HG03521 (cell line): ENCODE measurements at regions not wholly inside any gene's neighbourhood (a gene's known extent, or its start where the extent isn't known, plus 50 kb on each side); places are given as distances from the start of the nearest gene placed in this dataset.

Experiments
- ATAC-seq: cut with Tn5 transposase; IDR thresholded peaks from one replicate; pipeline ENCODE4 v1.9.1; 2021; ENCODE audit warnings: mild to moderate bottlenecking, moderate library complexity; ENCODE audit not compliant: unreplicated experiment

GRCh38 chr2:12105180-12105579 lies 358.7 kb downstream of the LPIN1 start:
- ATAC-seq: no peak

DNA sequence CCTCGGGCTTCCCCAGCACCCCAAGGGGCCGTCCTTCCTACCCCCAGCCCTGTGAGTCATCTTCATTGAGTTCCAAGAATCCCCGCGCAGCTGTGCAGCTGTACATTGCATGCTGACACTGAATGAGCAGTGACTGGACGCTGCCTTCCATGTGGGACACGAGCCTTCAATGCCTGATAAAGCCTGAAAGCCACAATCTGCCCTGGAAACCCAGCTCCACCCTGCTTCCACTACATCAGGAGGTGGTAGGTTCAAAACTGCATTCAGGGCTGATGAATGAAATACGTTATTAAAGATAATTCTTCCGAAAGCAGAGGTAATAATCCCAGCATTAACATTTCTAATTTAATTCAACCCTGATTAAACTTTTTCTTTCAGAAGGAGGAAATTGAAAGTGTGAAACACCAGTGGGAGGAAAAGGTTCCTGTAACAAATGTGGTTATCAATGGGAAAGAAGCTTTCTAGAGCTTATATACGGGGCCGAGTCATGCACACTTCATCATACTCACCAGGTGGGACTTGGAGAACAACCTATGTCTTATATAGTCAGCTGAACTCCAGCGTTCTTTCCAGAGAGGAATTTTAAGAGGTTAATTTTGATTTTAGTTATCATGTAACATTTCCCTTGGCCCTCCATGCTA lies 360.1 kb downstream of the LPIN1 start:
- no peak for ATAC-seq

GRCh38 chr2:12107321-12107720 lies 360.9 kb downstream of the LPIN1 start:
- ATAC-seq: no peak

- no peak for ATAC-seq
These were observed 361.5 kb downstream of the LPIN1 start for GRCh38 chr2:12107939-12108338.

- no peak for ATAC-seq
These were observed 363.1 kb downstream of the LPIN1 start for GRCh38 chr2:12109363-12110017.

GRCh38 chr2:12110074-12110473 lies 363.6 kb downstream of the LPIN1 start:
- ATAC-seq: no peak

GRCh38 chr2:12110481-12110880 lies 364.0 kb downstream of the LPIN1 start:
- ATAC-seq: no peak

GRCh38 chr2:12113412-12113811 lies 367.0 kb downstream of the LPIN1 start:
- ATAC-seq: no peak

DNA sequence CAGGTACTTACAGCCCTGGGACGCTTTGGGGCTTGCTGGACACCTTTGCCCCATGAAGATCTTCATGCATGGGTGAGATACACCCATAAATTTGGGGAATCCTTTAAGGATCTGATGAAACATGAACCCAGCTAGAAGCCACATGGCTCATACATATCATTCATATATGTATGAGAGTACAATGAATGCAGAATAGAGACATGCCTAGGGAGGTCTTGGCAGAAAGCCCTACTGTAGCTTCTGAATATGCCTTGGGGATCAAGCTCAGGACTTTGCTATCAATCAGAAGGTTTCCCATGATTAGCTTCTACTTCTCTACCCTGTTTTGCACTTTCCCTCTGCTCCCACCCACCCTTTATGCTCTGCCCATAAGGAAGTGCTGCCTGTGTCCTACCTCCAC lies 368.4 kb downstream of the LPIN1 start:
- no peak for ATAC-seq

DNA sequence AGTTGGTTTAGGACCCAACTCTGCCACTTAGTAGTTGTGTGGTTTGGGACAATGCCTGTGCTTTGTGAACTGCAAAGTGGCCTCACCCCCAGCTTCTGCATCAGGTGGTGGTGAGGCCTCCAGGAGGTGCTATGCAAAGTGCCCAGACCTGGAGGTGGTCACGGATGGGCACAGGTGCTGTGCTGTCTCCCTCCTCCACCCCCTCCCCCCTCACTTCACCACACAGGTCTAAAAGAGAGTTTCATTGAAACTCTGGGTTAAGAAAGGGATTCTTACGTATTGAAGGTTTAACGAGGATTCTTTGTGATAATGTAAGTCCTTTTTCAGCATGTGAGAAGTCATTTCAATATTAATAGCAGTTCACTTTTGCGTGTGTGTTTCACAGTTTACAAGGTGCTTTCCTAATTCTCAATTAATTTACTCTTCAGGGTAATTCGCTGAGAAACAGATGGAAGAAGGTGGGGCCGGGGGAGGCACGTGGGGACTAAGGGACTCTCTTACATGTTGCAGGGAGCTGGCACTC lies 369.9 kb downstream of the LPIN1 start:
- ATAC-seq: peak; percentile 80

- no peak for ATAC-seq
These were observed 373.4 kb downstream of the LPIN1 start for GRCh38 chr2:12119841-12120240.

DNA sequence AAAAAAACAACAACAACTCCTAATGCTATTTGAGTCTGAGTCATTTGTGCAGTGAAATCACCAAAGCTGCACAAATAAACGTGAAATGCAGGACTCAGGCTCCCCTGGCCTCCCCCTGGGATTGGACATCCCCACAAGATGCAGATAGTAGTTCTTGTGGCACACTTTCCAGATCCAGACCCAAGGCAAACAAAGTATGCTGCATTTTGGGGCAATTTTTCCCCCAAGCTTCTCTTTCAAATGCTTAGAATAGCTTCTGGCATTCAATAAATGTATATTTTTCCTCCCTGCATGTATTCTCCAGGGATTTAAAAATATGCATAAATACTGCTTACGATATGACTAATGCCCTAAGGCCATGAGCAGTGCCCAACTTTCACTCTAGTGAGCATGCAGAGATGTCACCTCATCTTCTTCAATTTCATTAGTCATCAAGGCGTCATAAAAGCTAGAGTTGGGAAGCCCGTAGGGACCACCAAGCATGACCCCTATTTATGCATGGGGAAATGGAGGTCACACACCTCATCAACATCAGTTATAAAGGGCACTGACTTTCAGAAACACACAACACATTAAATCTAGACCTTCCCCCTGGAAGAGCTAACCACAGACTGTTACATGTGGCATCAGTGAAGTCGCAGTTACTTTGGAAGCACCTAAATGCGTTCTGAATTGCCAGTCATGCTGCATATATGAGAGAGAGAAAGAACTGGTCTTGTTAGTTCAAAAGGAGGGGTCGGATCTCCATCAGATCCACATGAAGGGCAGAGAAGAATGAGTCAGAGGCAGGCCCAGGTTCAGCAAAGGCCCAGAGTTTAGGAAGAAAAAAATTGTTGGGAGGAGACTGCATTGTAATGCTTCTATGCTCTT lies 374.1 kb downstream of the LPIN1 start:
- ATAC-seq: no peak

DNA sequence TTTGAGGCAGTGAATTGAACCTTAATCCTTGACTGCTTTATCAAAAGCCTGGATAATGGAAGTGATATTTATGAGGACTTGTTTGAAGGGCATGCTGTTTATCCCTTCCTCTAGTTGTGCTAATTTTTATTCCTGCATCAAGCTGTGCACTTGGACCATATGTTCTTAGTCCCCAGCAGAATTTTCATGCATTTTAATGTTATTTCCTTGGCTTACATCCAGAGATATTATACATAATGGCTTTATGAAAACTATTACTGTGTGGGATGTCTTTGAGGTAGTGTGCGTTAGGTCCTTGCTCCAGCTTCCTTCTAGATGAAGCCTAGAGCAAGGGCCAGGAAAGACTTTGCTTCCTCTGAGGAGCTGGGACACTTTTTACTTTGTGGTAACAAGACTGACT lies 378.4 kb downstream of the LPIN1 start:
- no peak for ATAC-seq

DNA sequence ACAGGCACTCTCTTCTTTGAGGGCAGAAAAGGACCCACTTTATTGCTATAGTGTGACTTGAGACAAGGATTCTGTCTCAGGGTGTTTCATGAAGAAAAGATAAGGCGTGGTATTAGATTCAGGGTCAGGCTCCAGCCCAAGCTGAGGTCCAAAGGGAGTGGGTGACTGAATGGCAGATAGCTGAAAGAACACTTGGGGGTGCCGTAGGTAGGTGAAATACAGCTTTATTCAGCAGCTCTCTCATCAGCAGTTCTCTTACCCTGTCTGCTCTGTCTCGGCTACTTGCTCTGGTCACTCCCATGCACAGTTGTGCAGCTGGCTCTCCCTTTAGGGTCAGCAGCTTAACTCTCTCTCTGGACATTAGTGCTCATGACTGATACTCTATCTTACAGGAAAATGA lies 379.9 kb downstream of the LPIN1 start:
- no peak for ATAC-seq

DNA sequence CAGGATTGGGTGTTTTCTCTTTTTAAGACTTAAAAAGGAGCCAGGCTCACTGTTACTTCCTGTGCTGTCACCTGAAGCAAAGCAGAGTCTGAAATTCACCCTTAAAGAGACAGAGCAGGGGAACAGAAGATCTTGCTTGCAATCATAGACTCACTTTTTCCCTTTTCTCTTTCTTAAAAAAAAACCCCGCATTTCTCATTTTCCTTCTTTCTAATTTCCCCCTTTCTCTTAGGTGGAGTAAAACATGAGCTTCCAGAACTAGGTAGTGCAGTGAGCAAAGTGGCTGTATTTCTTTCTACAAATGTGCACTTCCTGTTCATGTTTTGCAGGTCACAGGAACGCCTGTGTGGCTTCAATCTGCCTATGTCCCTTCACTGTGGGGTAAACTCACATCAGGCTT lies 381.2 kb downstream of the LPIN1 start:
- ATAC-seq: no peak

DNA sequence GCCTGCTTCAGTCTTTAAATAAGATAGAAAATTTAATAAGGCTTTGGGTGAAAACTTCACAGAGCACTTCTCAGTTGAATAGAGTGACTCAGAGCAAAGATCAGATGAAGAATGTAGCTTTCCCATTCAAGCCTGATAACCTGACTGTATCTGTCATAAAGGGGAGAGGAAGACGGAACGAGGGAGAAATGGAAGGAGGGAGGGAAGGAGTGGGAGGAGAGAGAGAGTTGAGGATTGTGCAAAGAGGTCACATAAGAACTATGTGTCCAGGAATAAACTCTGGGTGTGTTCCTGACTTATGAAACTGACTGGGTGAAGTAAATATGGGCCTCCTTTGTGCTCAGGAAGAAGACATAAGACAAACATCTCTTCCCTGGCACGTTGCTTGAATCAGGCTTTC lies 385.5 kb downstream of the LPIN1 start:
- no peak for ATAC-seq

DNA sequence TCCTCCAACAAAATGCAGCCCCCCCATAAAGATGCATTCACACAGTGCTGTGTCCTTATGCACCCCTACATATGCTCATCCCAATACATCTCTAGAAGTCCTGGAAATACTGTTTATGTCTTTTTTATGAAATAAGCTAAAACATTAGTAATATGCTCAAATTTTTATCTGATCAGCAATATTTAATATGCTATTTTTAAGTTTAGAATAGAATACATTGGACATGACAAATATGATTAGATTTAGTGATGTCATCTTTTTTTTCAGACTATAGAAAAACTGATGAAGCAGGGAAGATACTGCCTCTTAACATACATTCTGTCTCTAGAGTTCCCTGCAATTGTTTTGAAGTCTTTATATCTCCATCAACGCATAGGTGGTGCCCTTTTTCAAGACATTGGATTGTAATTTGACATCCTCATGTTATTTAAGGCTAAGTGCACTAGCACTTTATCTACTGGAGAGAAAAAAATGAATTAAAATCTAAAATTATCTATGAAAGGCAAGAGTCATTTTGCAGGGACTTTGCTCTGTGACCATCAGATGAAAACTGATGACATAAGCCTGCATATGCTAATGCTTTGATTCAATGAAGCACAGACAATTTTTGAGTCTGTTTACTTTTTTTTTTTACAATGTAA lies 395.3 kb downstream of the LPIN1 start:
- ATAC-seq: no peak

DNA sequence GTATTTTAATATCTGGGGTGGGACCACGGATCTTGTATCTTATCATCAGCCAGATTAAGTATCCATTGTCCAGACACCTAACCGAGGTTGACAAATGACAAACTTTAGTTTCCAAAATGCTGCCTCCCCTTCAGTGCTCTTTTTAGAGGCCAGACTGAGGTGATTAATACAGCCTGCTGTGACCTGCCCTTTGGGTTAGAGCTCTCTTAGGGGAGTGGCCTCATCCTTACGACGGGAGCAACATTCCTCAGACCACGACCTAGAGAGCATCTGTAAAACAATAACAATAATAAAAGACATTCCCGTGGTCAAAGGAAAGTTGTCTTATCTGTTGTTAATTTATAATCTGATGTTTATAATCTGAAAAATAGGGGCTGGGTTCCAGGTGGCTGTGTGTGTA lies 405.3 kb downstream of the LPIN1 start:
- ATAC-seq: no peak

- ATAC-seq: no peak
These were observed 406.5 kb downstream of the LPIN1 start for GRCh38 chr2:12152888-12153287.

DNA sequence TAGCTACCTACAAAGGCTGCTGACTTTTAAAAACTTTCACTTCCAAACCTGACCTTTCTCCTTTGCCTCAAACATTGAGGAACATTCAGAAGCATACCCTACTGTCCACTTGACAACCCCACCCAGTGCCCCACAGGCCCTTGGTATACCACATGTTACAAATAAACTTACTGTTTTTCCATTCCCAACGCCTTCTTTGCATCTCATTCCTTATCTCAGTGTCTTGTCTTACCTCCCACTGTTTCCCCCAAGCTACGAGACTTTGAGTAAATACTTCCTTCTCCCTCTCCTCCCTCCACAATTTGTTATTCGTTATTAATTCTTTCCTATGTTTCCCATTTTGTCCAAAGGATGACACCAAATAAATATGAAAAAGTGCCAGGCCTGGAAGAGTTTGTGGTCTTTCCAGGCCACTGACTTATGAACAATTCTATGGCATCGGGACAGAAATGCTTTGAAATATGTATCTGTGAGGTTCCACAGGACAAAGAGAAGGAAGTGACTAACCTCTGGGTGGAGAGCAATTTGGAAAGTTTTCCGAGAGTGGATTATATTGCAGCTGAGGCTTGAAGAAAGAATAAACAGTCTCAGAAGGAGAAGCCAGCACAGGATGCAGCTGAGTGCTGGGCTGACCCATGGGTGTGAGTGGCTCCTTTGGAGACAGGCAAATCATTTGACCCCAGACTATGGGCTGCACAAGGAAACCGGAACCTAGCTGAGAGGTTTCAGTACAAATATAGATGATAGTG lies 409.0 kb downstream of the LPIN1 start:
- no peak for ATAC-seq

GRCh38 chr2:12156349-12156748 lies 409.9 kb downstream of the LPIN1 start:
- no peak for ATAC-seq
